K562 (cell line): ENCODE measurements at regions not wholly inside any gene's neighbourhood (a gene's known extent, or its start where the extent isn't known, plus 50 kb on each side); places are given as distances from the start of the nearest gene placed in this dataset.

ENCODE experiments used
- ATF3 ChIP-seq, 2 experiments: fragments of 450-650 bp in 1 of 2; sonication (generic) in 1 of 2; formaldehyde crosslinking in 1 of 2; IDR thresholded peaks in 1 of 2; conservative IDR thresholded peaks in 1 of 2; 2 replicates each; pipeline versions ENCODE4 v1.6.1 to v1.8.1; 2016 to 2023; ENCODE audit warnings: mild to moderate bottlenecking in 2 of 2, moderate library complexity in 2 of 2, inconsistent platforms in 1 of 2, missing genetic modification reagents in 1 of 2
- E2F5 ChIP-seq: sonication (generic); formaldehyde crosslinking; IDR thresholded peaks from 2 replicates; pipeline ENCODE4 v1.8.0; 2022; ENCODE audit warnings: mild to moderate bottlenecking, missing genetic modification reagents
- FOSL1 ChIP-seq: fragments of 200-800 bp; sonication (Bioruptor generic); conservative IDR thresholded peaks from 2 replicates; pipeline ENCODE4 v1.6.1; 2016; ENCODE audit warnings: missing genetic modification characterization, missing compliant biosample characterization
- NFYB ChIP-seq: IDR thresholded peaks from 2 replicates; pipeline ENCODE4 v1.6.1; 2011; ENCODE audit warnings: mild to moderate bottlenecking, moderate library complexity; ENCODE audit not compliant: insufficient read length; ENCODE audit errors: extremely low read depth
- POLR2H ChIP-seq: IDR thresholded peaks from 2 replicates; pipeline ENCODE4 v1.6.1; 2016; ENCODE audit warnings: missing genetic modification characterization, low read depth, mild to moderate bottlenecking, control low read depth, missing compliant biosample characterization, moderate library complexity
- TAL1 ChIP-seq: fragments of 450-650 bp; IDR thresholded peaks from 2 replicates; pipeline ENCODE4 v1.6.1; 2016; ENCODE audit warnings: mild to moderate bottlenecking
- ZBTB1 ChIP-seq: sonication (generic); formaldehyde crosslinking; IDR thresholded peaks from 2 replicates; pipeline ENCODE4 v1.8.1; 2023; ENCODE audit warnings: missing genetic modification reagents, low read depth, mild to moderate bottlenecking, borderline replicate concordance
- ZKSCAN1 ChIP-seq: fragments of 150-350 bp; IDR thresholded peaks from 2 replicates; pipeline ENCODE4 v1.6.1; 2016; ENCODE audit warnings: low read depth, low read length
- ZNF134 ChIP-seq: fragments of 250-450 bp; sonication (Bioruptor Pico); conservative IDR thresholded peaks from 2 replicates; pipeline ENCODE4 v1.4.0; 2020
- ZNF197 ChIP-seq: fragments of 200-800 bp; sonication (Bioruptor generic); IDR thresholded peaks from 2 replicates; pipeline ENCODE4 v1.6.1; 2016; ENCODE audit warnings: low read depth, missing genetic modification characterization, missing compliant biosample characterization
- TF ChIP-seq, protein P1 (sequence below): sonication (generic); formaldehyde crosslinking; IDR thresholded peaks from 2 replicates; pipeline ENCODE4 v1.9.0; 2022; ENCODE audit warnings: mild to moderate bottlenecking, missing genetic modification reagents
- TF ChIP-seq, protein P2 (sequence below), 2 experiments: fragments of 450-650 bp; IDR thresholded peaks; 2 replicates each; pipeline ENCODE4 v1.6.1; 2016; ENCODE audit warnings: mild to moderate bottlenecking in 2 of 2, borderline replicate concordance in 1 of 2, low read depth in 1 of 2, moderate library complexity in 1 of 2
- TF ChIP-seq, protein P3 (sequence below): fragments of 250-450 bp; sonication (Bioruptor Pico); IDR thresholded peaks from 2 replicates; pipeline ENCODE4 v1.5.0; 2020; ENCODE audit warnings: mild to moderate bottlenecking, borderline replicate concordance

- peak; percentile 93 for TF ChIP-seq ATF3 (IDR thresholded peaks at IDR 0.05)
- no peak for TF ChIP-seq ATF3 (CRISPR knock-in tag; conservative IDR thresholded peaks at IDR 0.05)
- TF ChIP-seq NFYB, result no peak
- TF ChIP-seq FOSL1 (tag), result peak; percentile 92
- TF ChIP-seq, protein P1, sequence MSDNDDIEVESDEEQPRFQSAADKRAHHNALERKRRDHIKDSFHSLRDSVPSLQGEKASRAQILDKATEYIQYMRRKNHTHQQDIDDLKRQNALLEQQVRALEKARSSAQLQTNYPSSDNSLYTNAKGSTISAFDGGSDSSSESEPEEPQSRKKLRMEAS (CRISPR knock-in tag), result no peak
- TF ChIP-seq, protein P2, sequence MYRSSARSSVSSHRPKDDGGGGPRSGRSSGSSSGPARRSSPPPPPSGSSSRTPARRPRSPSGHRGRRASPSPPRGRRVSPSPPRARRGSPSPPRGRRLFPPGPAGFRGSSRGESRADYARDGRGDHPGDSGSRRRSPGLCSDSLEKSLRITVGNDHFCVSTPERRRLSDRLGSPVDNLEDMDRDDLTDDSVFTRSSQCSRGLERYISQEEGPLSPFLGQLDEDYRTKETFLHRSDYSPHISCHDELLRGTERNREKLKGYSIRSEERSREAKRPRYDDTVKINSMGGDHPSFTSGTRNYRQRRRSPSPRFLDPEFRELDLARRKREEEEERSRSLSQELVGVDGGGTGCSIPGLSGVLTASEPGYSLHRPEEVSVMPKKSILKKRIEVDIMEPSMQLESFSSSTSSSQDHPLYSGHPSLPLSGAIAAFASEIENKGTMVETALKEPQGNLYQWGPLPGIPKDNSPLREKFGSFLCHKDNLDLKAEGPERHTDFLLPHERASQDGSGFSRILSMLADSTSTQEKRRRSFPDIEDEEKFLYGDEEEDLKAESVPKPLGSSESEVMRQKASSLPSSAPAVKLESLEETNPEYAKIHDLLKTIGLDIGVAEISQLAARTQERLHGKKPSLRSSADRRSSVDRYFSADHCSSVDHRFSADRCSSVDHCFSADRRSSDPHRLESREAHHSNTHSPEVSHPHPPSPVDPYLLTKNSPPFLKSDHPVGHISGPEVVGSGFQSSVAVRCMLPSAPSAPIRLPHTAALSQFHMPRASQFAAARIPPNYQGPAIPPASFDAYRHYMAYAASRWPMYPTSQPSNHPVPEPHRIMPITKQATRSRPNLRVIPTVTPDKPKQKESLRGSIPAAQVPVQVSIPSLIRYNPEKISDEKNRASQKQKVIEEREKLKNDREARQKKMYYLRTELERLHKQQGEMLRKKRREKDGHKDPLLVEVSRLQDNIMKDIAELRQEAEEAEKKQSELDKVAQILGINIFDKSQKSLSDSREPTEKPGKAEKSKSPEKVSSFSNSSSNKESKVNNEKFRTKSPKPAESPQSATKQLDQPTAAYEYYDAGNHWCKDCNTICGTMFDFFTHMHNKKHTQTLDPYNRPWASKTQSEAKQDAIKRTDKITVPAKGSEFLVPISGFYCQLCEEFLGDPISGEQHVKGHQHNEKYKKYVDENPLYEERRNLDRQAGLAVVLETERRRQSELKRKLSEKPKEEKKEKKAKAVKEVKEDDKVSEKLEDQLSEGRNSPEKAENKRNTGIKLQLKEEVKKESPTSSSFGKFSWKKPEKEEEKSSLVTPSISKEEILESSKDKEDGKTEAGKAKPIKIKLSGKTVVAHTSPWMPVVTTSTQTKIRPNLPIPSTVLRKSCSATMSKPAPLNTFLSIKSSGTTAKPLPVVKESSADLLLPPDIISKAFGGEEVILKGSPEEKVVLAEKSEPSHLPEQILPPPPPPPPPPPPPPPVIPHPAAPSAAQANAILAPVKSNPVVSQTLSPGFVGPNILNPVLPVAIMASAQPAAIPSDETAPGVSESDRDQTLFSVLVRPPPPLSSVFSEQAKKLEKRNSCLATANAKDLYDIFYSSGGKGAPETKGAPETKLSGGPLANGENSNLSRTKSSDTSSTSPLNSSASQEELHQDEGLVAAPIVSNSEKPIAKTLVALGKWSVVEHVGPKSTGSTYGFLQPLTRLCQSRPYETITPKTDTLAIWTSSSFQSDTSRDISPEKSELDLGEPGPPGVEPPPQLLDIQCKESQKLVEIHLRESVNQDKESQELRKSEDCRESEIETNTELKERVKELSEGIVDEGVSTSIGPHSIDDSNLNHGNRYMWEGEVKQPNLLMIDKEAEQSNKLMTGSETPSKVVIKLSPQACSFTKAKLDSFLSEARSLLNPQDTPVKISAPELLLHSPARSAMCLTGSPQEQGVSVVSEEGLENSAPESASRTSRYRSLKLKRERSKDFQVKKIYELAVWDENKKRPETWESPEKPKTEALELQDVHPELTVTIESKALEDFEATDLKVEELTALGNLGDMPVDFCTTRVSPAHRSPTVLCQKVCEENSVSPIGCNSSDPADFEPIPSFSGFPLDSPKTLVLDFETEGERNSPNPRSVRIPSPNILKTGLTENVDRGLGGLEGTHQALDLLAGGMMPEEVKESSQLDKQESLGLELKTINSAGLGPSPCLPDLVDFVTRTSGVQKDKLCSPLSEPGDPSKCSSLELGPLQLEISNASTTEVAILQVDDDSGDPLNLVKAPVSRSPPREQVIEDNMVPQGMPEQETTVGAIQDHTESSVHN (IDR thresholded peaks at IDR 0.05; ENCODE audit: borderline replicate concordance in 1 of 2, low read depth in 1 of 2), result no peak
- TF ChIP-seq ZKSCAN1, result no peak
- peak; percentile 18; the same call in 1 of the 2 replicates for TF ChIP-seq TAL1
- TF ChIP-seq ZNF197 (CRISPR knock-in tag), result no peak
- no peak for TF ChIP-seq ZBTB1
- TF ChIP-seq, protein P3, sequence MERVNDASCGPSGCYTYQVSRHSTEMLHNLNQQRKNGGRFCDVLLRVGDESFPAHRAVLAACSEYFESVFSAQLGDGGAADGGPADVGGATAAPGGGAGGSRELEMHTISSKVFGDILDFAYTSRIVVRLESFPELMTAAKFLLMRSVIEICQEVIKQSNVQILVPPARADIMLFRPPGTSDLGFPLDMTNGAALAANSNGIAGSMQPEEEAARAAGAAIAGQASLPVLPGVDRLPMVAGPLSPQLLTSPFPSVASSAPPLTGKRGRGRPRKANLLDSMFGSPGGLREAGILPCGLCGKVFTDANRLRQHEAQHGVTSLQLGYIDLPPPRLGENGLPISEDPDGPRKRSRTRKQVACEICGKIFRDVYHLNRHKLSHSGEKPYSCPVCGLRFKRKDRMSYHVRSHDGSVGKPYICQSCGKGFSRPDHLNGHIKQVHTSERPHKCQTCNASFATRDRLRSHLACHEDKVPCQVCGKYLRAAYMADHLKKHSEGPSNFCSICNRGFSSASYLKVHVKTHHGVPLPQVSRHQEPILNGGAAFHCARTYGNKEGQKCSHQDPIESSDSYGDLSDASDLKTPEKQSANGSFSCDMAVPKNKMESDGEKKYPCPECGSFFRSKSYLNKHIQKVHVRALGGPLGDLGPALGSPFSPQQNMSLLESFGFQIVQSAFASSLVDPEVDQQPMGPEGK (CRISPR knock-in tag), result no peak
- no peak for TF ChIP-seq ZNF134 (CRISPR knock-in tag)
- TF ChIP-seq E2F5 (CRISPR knock-in tag), result no peak
- no peak for TF ChIP-seq POLR2H
Observed at GRCh38 chr15:84112025-84112424, 123.5 kb upstream of the GOLGA6L4 start (continued).
